ENCODE measurements at regions not wholly inside any gene's neighbourhood (a gene's known extent, or its start where the extent isn't known, plus 50 kb on each side); places are given as distances from the start of the nearest gene placed in this dataset.

- TF ChIP-seq CTCF (IDR thresholded peaks at IDR 0.05) (no peak), EP300 (IDR thresholded peaks at IDR 0.05; ENCODE audit: borderline replicate concordance in 1 of 2, low read depth in 1 of 2, low read length in 1 of 2) (no peak)
Measured at GRCh38 chr10:121385136-121385535, 213.1 kb downstream of the FGFR2 start (continued).

- Histone ChIP-seq H3K9me2 (no peaks in the 10 kb centered on the region), H2AFZ (ENCODE audit: low read depth) (no peak overlapping the region), H3K4me2 (no peak overlapping the region), H3K27ac (ENCODE audit: low read depth in 2 of 2, low read length in 1 of 2) (no peak overlapping the region), H3K79me2 (ENCODE audit: insufficient read depth) (no peaks in the 10 kb centered on the region), H3K27me3 (ENCODE audit: insufficient read depth) (no peaks in the 10 kb centered on the region), H3K4me1 (ENCODE audit: control insufficient read depth in 1 of 2, insufficient read depth in 2 of 2, low read depth in 1 of 2, low read length in 1 of 2) (no peaks in the 10 kb centered on the region), H4K20me1 (ENCODE audit: insufficient read depth) (no peaks in the 10 kb centered on the region), H3K9ac (no peak overlapping the region), H3K4me3 (ENCODE audit: low read depth in 2 of 2, low read length in 1 of 2) (no peak overlapping the region), H3K36me3 (replicated peaks in 1 of 2; ENCODE audit: control insufficient read depth in 1 of 2, insufficient read depth in 2 of 2, low read length in 1 of 2) (no peaks in the 10 kb centered on the region), H3K9me3 (no peaks in the 10 kb centered on the region), H3F3A (replicated peaks; ENCODE audit: insufficient read depth) (no peaks in the 10 kb centered on the region)
- TF ChIP-seq CTCF (IDR thresholded peaks at IDR 0.05) (no peak), GABPA (IDR thresholded peaks at IDR 0.05; ENCODE audit: low read depth) (no peak), RFX5 (IDR thresholded peaks at IDR 0.05; ENCODE audit: low read length) (no peak), SMC3 (IDR thresholded peaks at IDR 0.05; ENCODE audit: low read depth, low read length) (no peak), YY1 (IDR thresholded peaks at IDR 0.05; ENCODE audit: low read depth) (no peak), REST (IDR thresholded peaks at IDR 0.05; ENCODE audit: low read depth, low read length) (no peak), RCOR1 (IDR thresholded peaks at IDR 0.05; ENCODE audit: low read length) (no peak), USF2 (IDR thresholded peaks at IDR 0.05; ENCODE audit: borderline replicate concordance, low read depth, low read length) (no peak), NRF1 (IDR thresholded peaks at IDR 0.05; ENCODE audit: low read depth, low read length) (no peak), TCF12 (IDR thresholded peaks at IDR 0.05) (no peak), PBX3 (IDR thresholded peaks at IDR 0.05) (no peak), GATA2 (CRISPR knock-in tag; IDR thresholded peaks at IDR 0.05) (no peak), TAF1 (IDR thresholded peaks at IDR 0.05; ENCODE audit: borderline replicate concordance, low read depth, low read length) (no peak), MAX (IDR thresholded peaks at IDR 0.05; ENCODE audit: low read depth) (no peak), EZH2phosphoT487 (IDR thresholded peaks at IDR 0.05; ENCODE audit: borderline replicate concordance, low read depth) (no peak), SIN3A (IDR thresholded peaks at IDR 0.05; ENCODE audit: borderline replicate concordance, low read depth, low read length) (no peak), FOXM1 (IDR thresholded peaks at IDR 0.05; ENCODE audit: low read depth) (no peak)
- DNase-seq: no peak
- WGBS (ENCODE audit: low lambda C conversion rate): 38% methylated on average over 6 of the region's 6 CpGs
- ChIA-PET CTCF (no interaction called here), POLR2A (no interaction called here)
Measured at GRCh38 chr10:121392657-121393056, 205.6 kb downstream of the FGFR2 start.

Measured in SK-N-SH (cell line).